HG02763 (cell line): ENCODE measurements at regions not wholly inside any gene's neighbourhood (a gene's known extent, or its start where the extent isn't known, plus 50 kb on each side); places are given as distances from the start of the nearest gene placed in this dataset.

Experiments used
- ATAC-seq: cut with Tn5 transposase; IDR thresholded peaks from one replicate; pipeline ENCODE4 v1.9.1; 2021; ENCODE audit warnings: mild to moderate bottlenecking, moderate library complexity; ENCODE audit not compliant: unreplicated experiment

- ATAC-seq: no peak
These were observed 279.6 kb upstream of the JARID2 start for GRCh38 chr6:14966096-14966905.

GRCh38 chr6:14966906-14967711, 278.8 kb upstream of the JARID2 start:
- no peak for ATAC-seq

- no peak for ATAC-seq
These were observed 277.7 kb upstream of the JARID2 start for GRCh38 chr6:14968056-14968637.

GRCh38 chr6:14969126-14969525, 276.7 kb upstream of the JARID2 start:
- no peak for ATAC-seq

GRCh38 chr6:14972379-14973067, 273.3 kb upstream of the JARID2 start:
- ATAC-seq: no peak

GRCh38 chr6:14974372-14974771, 271.5 kb upstream of the JARID2 start:
- ATAC-seq: no peak

- no peak for ATAC-seq
These were observed 270.9 kb upstream of the JARID2 start for GRCh38 chr6:14974792-14975470.

GRCh38 chr6:14975471-14975817, 270.4 kb upstream of the JARID2 start:
- ATAC-seq: no peak

GRCh38 chr6:14977747-14978382, 268.0 kb upstream of the JARID2 start:
- ATAC-seq: no peak

GRCh38 chr6:14981960-14982359, 263.9 kb upstream of the JARID2 start:
- ATAC-seq: no peak

- no peak for ATAC-seq
These were observed 262.0 kb upstream of the JARID2 start for GRCh38 chr6:14983599-14984518.

GRCh38 chr6:14984519-14984853, 261.4 kb upstream of the JARID2 start:
- ATAC-seq: no peak

GRCh38 chr6:14985366-14985765, 260.5 kb upstream of the JARID2 start:
- ATAC-seq: no peak

GRCh38 chr6:14986370-14986769, 259.5 kb upstream of the JARID2 start:
- ATAC-seq: no peak

- ATAC-seq: no peak
These were observed 258.4 kb upstream of the JARID2 start for GRCh38 chr6:14987490-14987889.

- no peak for ATAC-seq
These were observed 253.5 kb upstream of the JARID2 start for GRCh38 chr6:14992382-14992781.

- ATAC-seq: no peak
These were observed 250.7 kb upstream of the JARID2 start for GRCh38 chr6:14995208-14995607.

- no peak for ATAC-seq
These were observed 249.8 kb upstream of the JARID2 start for GRCh38 chr6:14995966-14996602.

- ATAC-seq: no peak
These were observed 249.0 kb upstream of the JARID2 start for GRCh38 chr6:14996892-14997291.
